Ovary (tissue), 7 donors: ENCODE measurements at regions not wholly inside any gene's neighbourhood (a gene's known extent, or its start where the extent isn't known, plus 50 kb on each side); places are given as distances from the start of the nearest gene placed in this dataset.

Experiments used
- DNase-seq, 5 donors: peaks; one replicate each; pipeline ENCODE4 v3.0.0-alpha.2; 2019 to 2020
- H3K27ac ChIP-seq, 2 donors: fragments of 200-600 bp; one replicate each; pipeline versions ENCODE4 v1.5.1 to v1.8.0; 2019 to 2022
- H3K27me3 ChIP-seq: fragments of 200-600 bp; one replicate; pipeline ENCODE4 v1.8.0; 2022
- H3K36me3 ChIP-seq: fragments of 200-600 bp; sonication (generic); one replicate; pipeline ENCODE4 v1.5.1; 2019
- H3K4me1 ChIP-seq: one replicate; pipeline ENCODE4 v1.8.1; 2013; ENCODE audit warnings: mild to moderate bottlenecking, moderate library complexity; ENCODE audit not compliant: insufficient read depth
- H3K4me3 ChIP-seq: fragments of 200-600 bp; sonication (generic); one replicate; pipeline ENCODE4 v1.5.1; 2017
- H3K9me3 ChIP-seq, 2 donors: fragments of 200-600 bp in 1 of 2; sonication (generic) in 1 of 2; one replicate each; pipeline versions ENCODE4 v1.5.1 to v1.8.1; 2013 to 2019; ENCODE audit warnings: mild to moderate bottlenecking in 1 of 2, moderate library complexity in 1 of 2
- EP300 ChIP-seq: sonication (generic); formaldehyde crosslinking; IDR thresholded peaks from one replicate; pipeline ENCODE4 v1.6.1; 2017; ENCODE audit warnings: antibody characterized with exemption
- POLR2A ChIP-seq: fragments of 450-650 bp; IDR thresholded peaks from one replicate; pipeline ENCODE4 v1.6.1; 2017; ENCODE audit warnings: antibody characterized with exemption, mild to moderate bottlenecking, moderate library complexity
- WGBS, 3 donors: extraction: QIAGEN DNeasy Blood & Tissue Kit in 1 of 3; methylation state at CpG; one replicate each; pipeline versions ENCODE4 v1.1.5 to v1.1.7; 2013 to 2017; 5-methylcytosine and 5-hydroxymethylcytosine counted together
- intact Hi-C, 4 donors: fragments of 100-400 bp; cut with DNase I; formaldehyde crosslinking; loops; one replicate each; pipeline versions ENCODE4 v1.11.0 to v1.15.1; 2022 to 2023
- TF ChIP-seq, protein P1 (sequence below), 3 donors: fragments of 450-650 bp in 2 of 3; fragments of 200-600 bp in 1 of 3; IDR thresholded peaks; one replicate each; pipeline versions ENCODE4 v1.5.1 to v1.8.0; 2016 to 2022; ENCODE audit warnings: antibody characterized with exemption in 3 of 3, mild to moderate bottlenecking in 1 of 3
- donor health status: DM: no; HTN: no; CAD: no; lungs with moderate emphysema.
- donor health status: DM: no; HTN: no; CAD: no.
- donor health status: Bipolar disorder and iron deficiency.
- donor health status: DM: no; HTN: no; CAD: no.
- donor health status: DM: yes; HTN: yes; CAD: no.

DNA sequence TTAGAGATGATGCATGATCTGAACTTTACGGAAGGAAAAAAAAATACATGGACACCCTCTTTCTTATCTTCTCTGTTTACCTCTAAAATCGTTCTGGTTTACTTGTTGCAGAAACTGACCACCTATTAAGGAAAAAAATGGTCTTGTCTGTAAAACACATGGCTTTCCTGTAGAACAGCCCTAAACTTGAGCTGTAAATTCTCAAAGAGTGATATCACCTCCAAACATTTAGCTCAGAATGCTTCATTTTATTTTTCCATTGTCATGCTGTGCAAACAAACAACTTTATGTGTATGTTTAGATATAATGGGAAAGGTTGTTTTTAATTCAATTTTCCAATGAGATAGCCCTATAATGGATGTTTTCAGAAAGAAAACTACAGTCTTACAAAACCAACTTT is 237.4 kb upstream of the NR2F2 start:
- intact Hi-C loops = no loop called here
- H3K4me1 ChIP-seq = peaks cover 4% of the 10 kb centered on the region
- H3K36me3 ChIP-seq = no peaks in the 10 kb centered on the region
- no peaks in the 10 kb centered on the region for H3K9me3 ChIP-seq
- TF ChIP-seq POLR2A = no peak
- TF ChIP-seq EP300 = no peak
- TF ChIP-seq, protein P1, sequence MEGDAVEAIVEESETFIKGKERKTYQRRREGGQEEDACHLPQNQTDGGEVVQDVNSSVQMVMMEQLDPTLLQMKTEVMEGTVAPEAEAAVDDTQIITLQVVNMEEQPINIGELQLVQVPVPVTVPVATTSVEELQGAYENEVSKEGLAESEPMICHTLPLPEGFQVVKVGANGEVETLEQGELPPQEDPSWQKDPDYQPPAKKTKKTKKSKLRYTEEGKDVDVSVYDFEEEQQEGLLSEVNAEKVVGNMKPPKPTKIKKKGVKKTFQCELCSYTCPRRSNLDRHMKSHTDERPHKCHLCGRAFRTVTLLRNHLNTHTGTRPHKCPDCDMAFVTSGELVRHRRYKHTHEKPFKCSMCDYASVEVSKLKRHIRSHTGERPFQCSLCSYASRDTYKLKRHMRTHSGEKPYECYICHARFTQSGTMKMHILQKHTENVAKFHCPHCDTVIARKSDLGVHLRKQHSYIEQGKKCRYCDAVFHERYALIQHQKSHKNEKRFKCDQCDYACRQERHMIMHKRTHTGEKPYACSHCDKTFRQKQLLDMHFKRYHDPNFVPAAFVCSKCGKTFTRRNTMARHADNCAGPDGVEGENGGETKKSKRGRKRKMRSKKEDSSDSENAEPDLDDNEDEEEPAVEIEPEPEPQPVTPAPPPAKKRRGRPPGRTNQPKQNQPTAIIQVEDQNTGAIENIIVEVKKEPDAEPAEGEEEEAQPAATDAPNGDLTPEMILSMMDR (IDR thresholded peaks at IDR 0.05) = no peak
- no peak for DNase-seq
- whole genome bisulfite sequencing, 3 donors = 19 to 20% (median 19%) methylated on average over 2 of the region's 2 CpGs
- H3K27ac ChIP-seq = no peak overlapping the region
- H3K4me3 ChIP-seq = no peak overlapping the region
- no peaks in the 10 kb centered on the region for H3K27me3 ChIP-seq

DNA sequence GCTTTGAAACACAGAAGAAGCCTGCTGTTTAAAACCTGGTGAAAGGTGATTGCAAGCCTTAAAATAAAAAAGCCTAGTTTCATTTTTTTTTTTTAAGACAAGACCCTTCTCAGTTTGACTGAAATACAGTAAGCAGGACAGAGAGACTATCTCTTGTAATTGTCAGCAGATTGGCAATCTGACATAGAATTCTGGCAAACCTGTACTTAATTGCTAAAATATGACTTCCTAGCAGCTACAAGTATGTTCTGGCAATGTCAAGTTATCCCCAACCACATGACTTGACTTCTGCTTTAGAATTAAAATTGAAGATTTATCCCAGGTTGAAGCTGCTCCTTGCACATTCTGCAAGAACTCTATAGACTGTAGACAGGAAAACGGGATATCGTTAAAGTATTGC is 232.8 kb upstream of the NR2F2 start:
- Histone ChIP-seq H3K4me1 (peaks cover 2% of the 10 kb centered on the region), H3K27me3 (no peaks in the 10 kb centered on the region), H3K27ac (no peak overlapping the region), H3K36me3 (no peaks in the 10 kb centered on the region), H3K4me3 (no peak overlapping the region), H3K9me3 (no peaks in the 10 kb centered on the region)
- 72 to 81% (median 76%) methylated on average over 2 of the region's 2 CpGs for WGBS, 3 donors
- no peak for DNase-seq
- no peak for TF ChIP-seq POLR2A
- TF ChIP-seq EP300 = no peak
- TF ChIP-seq, protein P1 (IDR thresholded peaks at IDR 0.05) = no peak
- intact Hi-C loops = no loop called here

DNA sequence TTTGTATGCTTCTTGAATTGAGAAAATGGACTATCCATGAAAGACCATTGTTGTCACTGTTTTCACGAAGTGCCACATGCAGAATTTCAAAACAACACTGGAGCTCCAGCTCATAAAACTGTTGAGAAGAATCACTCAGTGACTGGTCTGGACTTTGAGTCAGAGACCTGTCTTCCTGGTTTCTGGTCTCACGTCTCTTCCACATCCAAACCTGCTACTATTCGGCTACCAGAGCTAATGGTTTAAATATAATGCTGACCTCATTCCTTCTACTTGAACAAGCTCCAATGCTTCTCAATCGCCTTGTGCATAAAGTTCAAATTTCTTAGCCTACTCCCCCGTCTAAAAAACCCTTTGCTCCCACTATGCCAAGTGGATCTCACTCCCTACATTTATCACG is 227.9 kb upstream of the NR2F2 start:
- no peaks in the 10 kb centered on the region for H3K27me3 ChIP-seq
- no peaks in the 10 kb centered on the region for H3K9me3 ChIP-seq
- TF ChIP-seq, protein P1 (IDR thresholded peaks at IDR 0.05) = no peak
- TF ChIP-seq POLR2A (no peak), EP300 (no peak)
- intact Hi-C loops = no loop called here
- WGBS, 3 donors = 65 to 72% (median 70%) methylated on average over 6 of the region's 6 CpGs
- no peak overlapping the region for H3K4me3 ChIP-seq
- DNase-seq = no peak
- H3K27ac ChIP-seq = no peak overlapping the region
- H3K36me3 ChIP-seq = no peaks in the 10 kb centered on the region
- no peaks in the 10 kb centered on the region for H3K4me1 ChIP-seq

DNA sequence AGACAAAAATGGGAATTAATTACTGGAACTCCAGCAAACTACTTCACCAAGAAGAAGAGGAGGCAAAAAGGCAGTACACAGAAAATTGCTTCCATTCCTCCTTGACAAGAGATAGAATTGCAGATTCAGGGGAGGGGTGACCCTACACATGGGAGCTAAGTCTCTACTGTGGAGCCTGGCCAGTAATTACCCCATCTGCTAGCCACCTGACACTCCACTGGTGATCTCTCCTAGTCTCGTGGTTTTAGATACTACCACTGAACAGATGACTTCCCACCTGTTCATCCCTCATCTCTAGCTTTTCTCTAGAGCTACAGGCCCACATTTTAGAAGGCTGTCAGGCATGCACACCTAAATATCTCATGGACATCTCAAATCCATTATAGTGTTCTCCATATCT is 224.3 kb upstream of the NR2F2 start:
- Histone ChIP-seq H3K4me1 (no peaks in the 10 kb centered on the region), H3K36me3 (no peaks in the 10 kb centered on the region), H3K27me3 (no peaks in the 10 kb centered on the region), H3K27ac (no peak overlapping the region), H3K4me3 (no peak overlapping the region), H3K9me3 (no peaks in the 10 kb centered on the region)
- TF ChIP-seq EP300 = no peak
- no peak for TF ChIP-seq POLR2A
- TF ChIP-seq, protein P1 (IDR thresholded peaks at IDR 0.05) = no peak
- DNase-seq = no peak
- intact Hi-C loops = no loop called here
- WGBS, 3 donors = 71 to 90% (median 88%) methylated on average over 1 of the region's 1 CpG

DNA sequence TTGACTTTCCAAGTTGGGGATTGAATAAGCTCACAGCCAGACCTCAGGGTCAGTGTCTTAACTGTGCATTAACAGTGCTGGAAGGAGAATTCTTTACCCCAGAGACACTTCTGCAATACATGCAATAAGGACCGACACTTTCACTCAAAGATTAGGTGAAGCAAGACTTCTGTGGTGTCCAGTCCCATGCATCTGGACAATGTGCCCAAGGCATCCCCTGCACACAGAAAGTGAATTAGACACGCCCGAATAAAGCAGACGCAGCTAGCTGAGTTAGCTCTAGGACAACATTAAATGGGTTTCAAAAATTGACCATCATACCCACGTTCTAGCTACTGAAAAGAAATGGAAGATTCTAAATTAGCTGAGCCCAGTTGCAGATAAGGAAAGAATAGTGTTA is 223.9 kb upstream of the NR2F2 start:
- Histone ChIP-seq H3K36me3 (no peaks in the 10 kb centered on the region), H3K4me1 (no peaks in the 10 kb centered on the region), H3K27ac (no peak overlapping the region), H3K9me3 (no peaks in the 10 kb centered on the region), H3K27me3 (no peaks in the 10 kb centered on the region), H3K4me3 (no peak overlapping the region)
- intact Hi-C loops = no loop called here
- DNase-seq = no peak
- no peak for TF ChIP-seq EP300
- no peak for TF ChIP-seq POLR2A
- TF ChIP-seq, protein P1 (IDR thresholded peaks at IDR 0.05) = no peak
- 96 to 97% (median 96%) methylated on average over 5 of the region's 5 CpGs for WGBS, 3 donors
